Adrenal gland (tissue), 9 donors: ENCODE measurements at regions not wholly inside any gene's neighbourhood (a gene's known extent, or its start where the extent isn't known, plus 50 kb on each side); places are given as distances from the start of the nearest gene placed in this dataset.

Experiments used
- DNase-seq, 7 donors: peaks; one replicate each; pipeline ENCODE4 v3.0.0-alpha.2; 2019 to 2020
- H3K27ac ChIP-seq, 5 donors: fragments of 200-600 bp; sonication (generic) in 4 of 5; 1 replicate in 3 of 5; 2 replicates in 2 of 5; pipeline versions ENCODE4 v1.5.1 to v1.8.0; 2016 to 2020; ENCODE audit warnings: mild to moderate bottlenecking in 1 of 5
- H3K27me3 ChIP-seq: fragments of 200-600 bp; 2 replicates; pipeline ENCODE4 v1.8.0; 2021
- H3K36me3 ChIP-seq, 2 donors: fragments of 200-600 bp; replicated peaks in 1 of 2; 1 replicate in 1 of 2; 2 replicates in 1 of 2; pipeline versions ENCODE4 v1.5.1 to v1.8.0; 2018 to 2022
- H3K4me1 ChIP-seq, 2 donors: fragments of 200-600 bp; replicated peaks in 1 of 2; 1 replicate in 1 of 2; 2 replicates in 1 of 2; pipeline versions ENCODE4 v1.5.1 to v1.8.0; 2018 to 2021
- H3K4me3 ChIP-seq, 4 donors: fragments of 200-600 bp; sonication (generic) in 3 of 4; one replicate each; pipeline ENCODE4 v1.5.1; 2016 to 2018
- H3K9me3 ChIP-seq, 3 donors: fragments of 200-600 bp; sonication (generic) in 1 of 3; replicated peaks in 1 of 3; 1 replicate in 2 of 3; 2 replicates in 1 of 3; pipeline versions ENCODE4 v1.5.1 to v1.8.0; 2016 to 2021
- POLR2A ChIP-seq, 2 donors: fragments of 450-650 bp; IDR thresholded peaks; one replicate each; pipeline ENCODE4 v1.6.1; 2017; ENCODE audit warnings: antibody characterized with exemption in 2 of 2, mild to moderate bottlenecking in 2 of 2, moderate library complexity in 1 of 2
- WGBS, 4 donors: extraction: QIAGEN DNeasy Blood & Tissue Kit in 2 of 4; methylation state at CpG; one replicate each; pipeline versions ENCODE4 v1.1.5 to v1.1.7; 2013 to 2017; 5-methylcytosine and 5-hydroxymethylcytosine counted together
- intact Hi-C, 2 donors: fragments of 100-400 bp; cut with DNase I; formaldehyde crosslinking; loops; one replicate each; pipeline versions ENCODE4 v1.14.1 to v1.15.0; 2022 to 2023
- TF ChIP-seq, protein P1 (sequence below), 6 experiments: fragments of 450-650 bp in 4 of 6; fragments of 200-600 bp in 2 of 6; sonication (generic) in 1 of 6; IDR thresholded peaks; 1 replicate in 5 of 6; 2 replicates in 1 of 6; pipeline versions ENCODE4 v1.5.1 to v1.8.0; 2016 to 2021; ENCODE audit warnings: antibody characterized with exemption in 6 of 6, mild to moderate bottlenecking in 2 of 6, moderate library complexity in 1 of 6
- donor health status: healthy with polysubstance abuse.
- donor health status: Bipolar disorder and iron deficiency.
- donor health status: DM: yes; HTN: yes; CAD: no.
- donor health status: DM: no; HTN: no; CAD: no.
- donor health status: DM: no; HTN: no; CAD: no.

DNA sequence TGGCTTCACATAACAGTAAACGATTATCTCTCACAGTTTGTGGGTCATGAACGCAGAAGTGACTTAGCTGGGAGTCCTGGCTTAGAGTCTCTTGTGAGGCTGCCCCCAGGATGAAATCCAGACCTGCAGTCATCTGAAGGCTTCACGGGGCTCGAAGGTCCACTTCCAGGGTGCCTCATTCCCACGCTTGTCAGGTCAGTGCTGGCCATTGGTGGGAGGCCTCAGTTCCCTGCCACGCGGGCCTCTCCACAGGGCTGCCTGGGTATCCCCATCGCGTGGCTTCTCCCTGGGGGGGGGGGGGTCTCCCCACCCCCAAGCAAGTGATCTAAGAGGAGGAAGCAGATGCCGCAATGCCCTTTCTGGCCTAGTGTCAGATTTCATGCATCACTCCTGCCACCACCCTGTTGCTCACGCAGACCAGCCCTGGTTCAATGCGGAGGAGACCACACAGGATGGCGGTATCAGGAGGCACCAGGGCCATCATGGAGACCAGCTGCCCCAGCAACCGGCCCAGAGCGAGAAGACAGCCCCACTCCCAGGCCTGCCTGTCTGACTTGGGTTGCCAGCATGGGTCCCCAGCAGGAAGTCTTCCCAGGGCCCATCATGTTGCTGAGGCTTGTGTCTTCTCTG lies 77.3 kb upstream of the CDH5 start:
- H3K27ac ChIP-seq, result no peak overlapping the region
- H3K4me3 ChIP-seq, result no peak overlapping the region
- H3K9me3 ChIP-seq, result no peaks in the 10 kb centered on the region
- peak in 1 of 7 donors; percentile 41 for DNase-seq
- no peaks in the 10 kb centered on the region for H3K36me3 ChIP-seq
- H3K27me3 ChIP-seq, result no peaks in the 10 kb centered on the region
- intact Hi-C loops, result no loop called here
- TF ChIP-seq POLR2A (IDR thresholded peaks at IDR 0.05), result no peak
- TF ChIP-seq, protein P1, sequence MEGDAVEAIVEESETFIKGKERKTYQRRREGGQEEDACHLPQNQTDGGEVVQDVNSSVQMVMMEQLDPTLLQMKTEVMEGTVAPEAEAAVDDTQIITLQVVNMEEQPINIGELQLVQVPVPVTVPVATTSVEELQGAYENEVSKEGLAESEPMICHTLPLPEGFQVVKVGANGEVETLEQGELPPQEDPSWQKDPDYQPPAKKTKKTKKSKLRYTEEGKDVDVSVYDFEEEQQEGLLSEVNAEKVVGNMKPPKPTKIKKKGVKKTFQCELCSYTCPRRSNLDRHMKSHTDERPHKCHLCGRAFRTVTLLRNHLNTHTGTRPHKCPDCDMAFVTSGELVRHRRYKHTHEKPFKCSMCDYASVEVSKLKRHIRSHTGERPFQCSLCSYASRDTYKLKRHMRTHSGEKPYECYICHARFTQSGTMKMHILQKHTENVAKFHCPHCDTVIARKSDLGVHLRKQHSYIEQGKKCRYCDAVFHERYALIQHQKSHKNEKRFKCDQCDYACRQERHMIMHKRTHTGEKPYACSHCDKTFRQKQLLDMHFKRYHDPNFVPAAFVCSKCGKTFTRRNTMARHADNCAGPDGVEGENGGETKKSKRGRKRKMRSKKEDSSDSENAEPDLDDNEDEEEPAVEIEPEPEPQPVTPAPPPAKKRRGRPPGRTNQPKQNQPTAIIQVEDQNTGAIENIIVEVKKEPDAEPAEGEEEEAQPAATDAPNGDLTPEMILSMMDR (IDR thresholded peaks at IDR 0.05), result no peak
- no peaks in the 10 kb centered on the region for H3K4me1 ChIP-seq
- WGBS, 4 donors, result 88 to 94% (median 92%) methylated on average over 6 to 15 of the region's 15 CpGs

DNA sequence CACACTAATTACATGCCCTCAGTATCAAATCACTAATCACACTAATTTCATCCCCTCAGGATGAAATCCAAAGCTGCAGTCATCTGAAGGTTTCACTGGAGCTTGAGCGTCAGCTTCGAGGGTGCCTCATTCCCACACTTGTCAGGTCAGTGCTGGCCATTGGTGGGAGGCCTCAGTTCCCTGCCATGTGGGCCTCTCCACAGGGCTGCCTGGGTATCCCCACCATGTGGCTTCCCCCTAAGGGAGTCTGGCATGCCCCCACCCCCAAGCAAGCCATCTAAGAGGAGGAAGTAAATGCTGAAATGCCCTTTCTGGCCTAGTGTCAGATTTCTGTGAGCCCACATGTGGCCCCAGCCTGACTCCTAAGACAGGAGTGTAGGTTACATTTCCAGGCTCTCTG lies 78.6 kb upstream of the CDH5 start:
- Histone ChIP-seq H3K4me1 (no peaks in the 10 kb centered on the region), H3K27ac (no peak overlapping the region), H3K36me3 (no peaks in the 10 kb centered on the region), H3K9me3 (no peaks in the 10 kb centered on the region), H3K27me3 (no peaks in the 10 kb centered on the region), H3K4me3 (no peak overlapping the region)
- intact Hi-C loops, result no loop called here
- WGBS, 4 donors, result 91 to 100% (median 94%) methylated on average over 2 of the region's 2 CpGs
- TF ChIP-seq, protein P1 (IDR thresholded peaks at IDR 0.05), result no peak
- no peak for TF ChIP-seq POLR2A (IDR thresholded peaks at IDR 0.05)
- DNase-seq, result peak in 2 of 7 donors; percentile 3 to 11

DNA sequence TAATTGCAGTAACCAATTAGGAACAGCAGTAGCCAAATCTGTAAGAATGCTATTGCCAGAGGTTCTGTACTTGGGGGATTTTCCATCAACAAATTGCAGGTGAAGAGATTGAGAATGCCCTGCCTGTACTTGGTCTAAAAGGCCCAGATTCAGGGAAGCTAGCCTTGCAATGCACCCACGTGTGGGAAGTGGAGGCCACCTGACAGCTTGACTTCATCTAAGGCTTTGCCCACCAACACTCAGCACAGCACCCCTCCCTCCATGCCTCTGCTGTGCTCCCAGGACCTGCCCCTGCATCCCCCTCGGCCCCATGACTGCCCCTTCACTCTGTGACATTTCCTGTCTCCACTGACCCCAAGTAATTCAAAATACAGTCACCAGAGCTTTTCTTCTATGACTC lies 79.1 kb upstream of the CDH5 start:
- TF ChIP-seq, protein P1 (IDR thresholded peaks at IDR 0.05), result no peak
- no peak for TF ChIP-seq POLR2A (IDR thresholded peaks at IDR 0.05)
- 43 to 64% (median 51%) methylated on average over 2 of the region's 2 CpGs for WGBS, 4 donors

DNA sequence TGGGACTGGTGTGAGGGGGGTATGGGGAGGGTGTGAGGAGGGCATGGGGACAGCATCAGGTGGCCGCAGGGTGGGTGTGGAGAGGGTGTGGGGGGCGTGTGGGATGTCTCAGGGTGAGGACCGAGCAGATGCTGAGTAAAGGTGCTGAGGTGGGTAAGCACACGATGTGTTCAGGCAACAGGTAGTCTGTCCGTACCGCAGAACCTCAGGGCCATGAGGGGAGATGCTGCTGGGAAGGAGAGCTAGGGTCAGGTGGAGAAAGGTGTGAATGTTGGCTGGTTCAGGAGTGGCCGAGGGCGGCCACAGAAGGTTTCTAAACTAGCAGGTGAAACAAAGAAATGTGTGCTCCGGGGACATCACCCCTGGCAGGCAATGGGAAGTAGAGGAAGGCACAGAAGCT lies 80.0 kb upstream of the CDH5 start:
- no peaks in the 10 kb centered on the region for H3K4me1 ChIP-seq
- peak in 2 of 7 donors; percentile 5 to 7 for DNase-seq
- H3K27ac ChIP-seq, result no peak overlapping the region
- no peak overlapping the region for H3K4me3 ChIP-seq
- intact Hi-C loops, result no loop called here
- TF ChIP-seq, protein P1 (IDR thresholded peaks at IDR 0.05), result no peak
- TF ChIP-seq POLR2A (IDR thresholded peaks at IDR 0.05), result no peak
- H3K9me3 ChIP-seq, result no peaks in the 10 kb centered on the region
- no peaks in the 10 kb centered on the region for H3K27me3 ChIP-seq
- WGBS, 4 donors, result 83 to 93% (median 88%) methylated on average over 9 of the region's 9 CpGs
- H3K36me3 ChIP-seq, result no peaks in the 10 kb centered on the region

More for the DNA sequence above, 79.1 kb upstream of the CDH5 start:
- Histone ChIP-seq H3K36me3 (no peaks in the 10 kb centered on the region), H3K4me1 (no peaks in the 10 kb centered on the region), H3K27me3 (no peaks in the 10 kb centered on the region), H3K9me3 (no peaks in the 10 kb centered on the region), H3K27ac (no peak overlapping the region), H3K4me3 (no peak overlapping the region)
- intact Hi-C loops, result no loop called here
- peak in 2 of 7 donors; percentile 2 to 5 for DNase-seq
